ENCODE measurements at regions not wholly inside any gene's neighbourhood (a gene's known extent, or its start where the extent isn't known, plus 50 kb on each side); places are given as distances from the start of the nearest gene placed in this dataset.
A peak's percentile ranks its signal among the peaks of the same experiment; 100 is the strongest.

DNA sequence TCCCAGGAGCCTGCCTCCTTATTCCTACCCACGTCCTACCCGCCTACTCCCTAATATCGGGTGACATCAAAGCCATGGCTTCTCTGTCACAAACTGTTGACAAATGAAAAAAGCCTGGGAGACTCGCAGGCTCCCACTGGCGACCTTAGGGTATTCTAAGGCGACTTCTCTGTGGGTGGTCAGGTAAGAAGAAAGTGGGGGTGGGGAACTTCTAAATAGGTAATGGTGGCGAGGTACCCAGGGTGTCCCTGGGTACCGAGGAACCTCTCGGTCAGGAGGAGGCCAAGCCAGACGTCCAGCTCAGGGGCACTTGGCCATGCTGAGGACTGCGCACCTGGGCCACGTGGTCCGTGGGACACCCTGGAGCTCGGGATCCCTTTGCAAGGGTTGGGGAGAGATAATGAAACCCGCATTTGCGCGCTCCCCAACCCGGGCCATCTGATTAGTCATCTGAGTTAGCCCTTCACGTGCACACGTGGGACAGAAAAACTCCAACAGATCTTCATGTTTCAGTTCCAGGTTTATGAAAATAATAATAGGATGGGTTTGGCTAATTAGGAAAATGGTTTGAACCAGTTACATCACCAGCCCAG, 78.2 kb downstream of the NR2F2 start:
- no peak for TF ChIP-seq CTCF (IDR thresholded peaks at IDR 0.05)
- peak overlapping the region; percentile 80 for H3K4me3 Mint-ChIP-seq
- DNase-seq: peak; percentile 15
- H3K27me3 Mint-ChIP-seq (ENCODE audit: low read depth, poor library complexity): peaks cover 98% of the 10 kb centered on the region
- H3K27ac Mint-ChIP-seq: no peak overlapping the region
- H3K4me1 Mint-ChIP-seq: peaks cover 35% of the 10 kb centered on the region
- H3K36me3 Mint-ChIP-seq (ENCODE audit: low read depth): no peaks in the 10 kb centered on the region
- H3K9me3 Mint-ChIP-seq: no peaks in the 10 kb centered on the region

GRCh38 chr15:96409215-96410138, 79.0 kb downstream of the NR2F2 start:
- Mint-ChIP-seq H3K4me3 (peak overlapping the region; percentile 82), H3K36me3 (ENCODE audit: low read depth) (no peaks in the 10 kb centered on the region), H3K9me3 (no peaks in the 10 kb centered on the region), H3K27ac (no peak overlapping the region), H3K4me1 (peaks cover 35% of the 10 kb centered on the region), H3K27me3 (ENCODE audit: low read depth, poor library complexity) (peaks cover 98% of the 10 kb centered on the region)
- DNase-seq: peak; percentile 53
- no peak for TF ChIP-seq CTCF (IDR thresholded peaks at IDR 0.05)

- no peak for TF ChIP-seq CTCF (IDR thresholded peaks at IDR 0.05)
- Mint-ChIP-seq H3K27ac (no peak overlapping the region), H3K4me1 (peaks cover 35% of the 10 kb centered on the region), H3K4me3 (peak overlapping the region; percentile 82), H3K36me3 (ENCODE audit: low read depth) (no peaks in the 10 kb centered on the region), H3K9me3 (no peaks in the 10 kb centered on the region), H3K27me3 (ENCODE audit: low read depth, poor library complexity) (peaks cover 100% of the 10 kb centered on the region)
- DNase-seq: peak; percentile 21
Measured at GRCh38 chr15:96410175-96411055, 79.9 kb downstream of the NR2F2 start.

- Mint-ChIP-seq H3K4me3 (no peak overlapping the region), H3K4me1 (peaks cover 44% of the 10 kb centered on the region), H3K27me3 (ENCODE audit: low read depth, poor library complexity) (peaks cover 100% of the 10 kb centered on the region), H3K27ac (no peak overlapping the region), H3K36me3 (ENCODE audit: low read depth) (no peaks in the 10 kb centered on the region), H3K9me3 (no peaks in the 10 kb centered on the region)
- TF ChIP-seq CTCF (IDR thresholded peaks at IDR 0.05): no peak
- no peak for DNase-seq
Measured at GRCh38 chr15:96411056-96412031, 80.8 kb downstream of the NR2F2 start.
